Stimulated activated naive CD4-positive, alpha-beta T cell treated with Interleukin-2 at 50 U/mL for 16 hours (primary cell): ENCODE measurements at regions not wholly inside any gene's neighbourhood (a gene's known extent, or its start where the extent isn't known, plus 50 kb on each side); places are given as distances from the start of the nearest gene placed in this dataset.

ENCODE experiments used
- DNase-seq: peaks from one replicate; lab custom pipeline; 2025; lab: John Stamatoyannopoulos, UW

DNA sequence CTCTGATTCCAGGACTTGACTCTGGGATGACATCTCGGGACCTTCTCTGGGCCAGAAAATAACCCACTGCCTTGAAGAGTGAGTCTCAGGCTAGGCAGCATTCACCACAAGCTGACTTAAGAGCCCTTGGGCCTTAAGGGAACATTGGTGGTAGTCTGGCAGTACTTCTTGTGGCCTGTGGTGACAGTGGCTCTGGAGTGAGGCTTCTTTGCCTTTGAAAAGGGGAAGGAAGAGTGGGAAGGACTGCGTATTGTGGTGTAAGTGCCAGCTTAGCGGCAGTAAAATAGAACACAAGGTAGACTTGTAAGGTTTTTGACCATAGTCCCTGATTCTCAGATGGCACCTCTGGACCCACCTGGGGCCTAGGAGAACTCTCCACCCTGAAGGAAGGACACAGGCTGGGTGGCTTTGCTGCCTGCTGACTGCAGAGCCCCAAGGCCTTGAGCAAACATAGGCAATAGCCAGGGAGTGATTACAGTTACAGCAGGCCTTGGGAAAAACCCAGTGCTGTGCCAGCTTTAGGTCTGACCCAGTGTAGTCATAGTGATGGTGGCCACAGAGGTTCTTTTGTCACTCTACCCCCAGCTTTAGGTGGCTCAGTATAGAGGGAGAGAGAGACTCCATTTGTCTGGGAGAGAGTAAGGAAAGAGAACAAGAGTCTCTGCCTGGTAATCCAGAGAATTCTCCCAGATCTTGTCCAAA, 483.9 kb downstream of the SH2D4B start:
- no peak for DNase-seq

GRCh38 chr10:81026591-81026990, 488.9 kb downstream of the SH2D4B start:
- no peak for DNase-seq

GRCh38 chr10:81027223-81027622, 489.5 kb downstream of the SH2D4B start:
- DNase-seq: no peak

DNA sequence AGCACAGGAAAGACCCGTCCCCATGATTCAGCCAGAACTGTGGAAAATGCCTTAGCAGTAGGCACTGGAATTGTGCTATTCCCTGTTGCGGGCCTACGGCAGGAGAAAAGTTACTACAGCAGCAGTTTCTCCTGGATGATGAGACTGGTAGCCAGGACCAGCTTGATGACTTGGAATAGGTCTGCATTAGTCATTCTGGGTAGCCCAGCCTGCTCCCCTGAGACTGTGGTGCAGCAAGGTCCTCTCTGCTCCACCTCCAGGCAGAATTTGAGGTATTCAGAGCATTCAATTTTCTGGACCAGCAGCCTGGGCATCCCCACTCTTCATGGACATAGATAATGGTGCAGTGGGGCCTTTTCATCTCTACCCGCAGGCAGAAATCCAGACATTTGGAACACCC, 490.0 kb downstream of the SH2D4B start:
- DNase-seq: no peak

GRCh38 chr10:81031774-81032173, 494.1 kb downstream of the SH2D4B start:
- DNase-seq: no peak

DNA sequence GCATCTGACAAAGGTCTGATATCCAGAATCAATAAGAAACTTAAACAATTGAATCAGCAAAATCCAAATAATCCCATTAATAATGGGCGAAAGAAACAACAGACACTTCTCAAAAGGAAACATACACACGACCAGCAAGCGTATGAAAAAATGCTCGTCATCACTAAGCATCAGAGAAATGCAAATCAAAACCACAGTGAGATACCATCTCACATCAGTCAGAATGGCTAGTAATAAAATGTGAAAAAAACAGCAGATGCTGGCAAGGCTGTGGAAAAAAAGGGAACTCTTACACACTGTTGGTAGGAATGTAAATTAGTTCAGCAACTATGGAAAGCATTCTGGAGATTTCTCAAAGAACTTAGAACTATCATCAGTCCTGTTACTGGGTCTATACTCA, 496.7 kb downstream of the SH2D4B start:
- no peak for DNase-seq

- no peak for DNase-seq
These were observed 498.6 kb downstream of the SH2D4B start for GRCh38 chr10:81036257-81036656.

- DNase-seq: no peak
These were observed 502.3 kb downstream of the SH2D4B start for GRCh38 chr10:81040031-81040430.

GRCh38 chr10:81040940-81041339, 503.2 kb downstream of the SH2D4B start:
- DNase-seq: no peak

DNA sequence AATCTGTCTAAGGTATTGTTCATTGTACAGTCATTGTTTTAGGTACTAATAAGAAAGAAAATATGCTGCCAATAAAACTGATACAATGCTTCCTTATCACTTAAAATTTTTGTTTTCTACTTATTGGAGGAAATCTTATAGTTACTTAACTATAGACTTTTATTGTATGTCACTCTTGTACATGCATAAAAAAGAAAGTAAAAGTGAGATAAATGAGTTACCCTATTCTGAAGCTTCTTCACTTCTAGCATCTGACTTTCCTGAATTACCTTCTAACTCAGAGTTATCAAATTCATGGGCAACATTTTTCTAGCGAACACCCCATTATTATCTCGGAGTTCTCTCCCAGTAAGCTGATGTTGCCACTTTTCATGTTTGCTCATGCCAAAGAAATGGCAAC, 504.9 kb downstream of the SH2D4B start:
- no peak for DNase-seq

GRCh38 chr10:81065474-81065873, 527.8 kb downstream of the SH2D4B start:
- no peak for DNase-seq

- no peak for DNase-seq
These were observed 530.8 kb downstream of the SH2D4B start for GRCh38 chr10:81068460-81068859.

DNA sequence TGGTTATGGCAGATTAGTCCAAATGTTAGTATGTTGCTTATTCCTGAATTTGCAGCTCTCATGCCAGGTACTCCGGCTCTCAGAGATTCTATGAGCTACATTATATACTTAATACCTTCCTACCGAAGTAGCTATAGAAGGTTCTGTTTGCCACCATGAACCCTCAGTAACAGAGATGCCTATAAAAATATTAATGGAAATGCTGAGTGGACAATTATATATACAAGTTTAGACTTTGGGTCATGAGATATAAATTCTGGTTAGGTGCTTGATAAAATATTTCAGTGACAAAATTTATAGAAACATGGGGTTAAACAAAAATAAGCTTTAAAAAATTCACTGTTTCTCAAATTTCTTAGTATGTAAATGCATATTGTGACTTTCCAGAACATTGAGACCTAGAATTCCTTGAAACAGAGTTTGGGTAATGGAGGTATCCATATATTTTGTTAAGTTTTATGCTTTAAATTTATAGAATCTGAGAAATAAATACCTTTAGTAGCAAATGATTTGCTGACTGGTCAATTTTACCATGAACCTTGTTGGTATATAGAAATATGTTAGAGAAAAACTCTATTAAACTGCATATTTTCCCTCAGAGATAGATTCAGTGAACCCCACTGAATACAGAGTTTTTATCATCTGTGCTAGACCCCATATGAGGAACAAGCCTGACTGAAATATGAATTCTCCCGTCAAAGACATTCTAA, 533.5 kb downstream of the SH2D4B start:
- DNase-seq: no peak

- no peak for DNase-seq
These were observed 535.5 kb downstream of the SH2D4B start for GRCh38 chr10:81073155-81073554.

DNA sequence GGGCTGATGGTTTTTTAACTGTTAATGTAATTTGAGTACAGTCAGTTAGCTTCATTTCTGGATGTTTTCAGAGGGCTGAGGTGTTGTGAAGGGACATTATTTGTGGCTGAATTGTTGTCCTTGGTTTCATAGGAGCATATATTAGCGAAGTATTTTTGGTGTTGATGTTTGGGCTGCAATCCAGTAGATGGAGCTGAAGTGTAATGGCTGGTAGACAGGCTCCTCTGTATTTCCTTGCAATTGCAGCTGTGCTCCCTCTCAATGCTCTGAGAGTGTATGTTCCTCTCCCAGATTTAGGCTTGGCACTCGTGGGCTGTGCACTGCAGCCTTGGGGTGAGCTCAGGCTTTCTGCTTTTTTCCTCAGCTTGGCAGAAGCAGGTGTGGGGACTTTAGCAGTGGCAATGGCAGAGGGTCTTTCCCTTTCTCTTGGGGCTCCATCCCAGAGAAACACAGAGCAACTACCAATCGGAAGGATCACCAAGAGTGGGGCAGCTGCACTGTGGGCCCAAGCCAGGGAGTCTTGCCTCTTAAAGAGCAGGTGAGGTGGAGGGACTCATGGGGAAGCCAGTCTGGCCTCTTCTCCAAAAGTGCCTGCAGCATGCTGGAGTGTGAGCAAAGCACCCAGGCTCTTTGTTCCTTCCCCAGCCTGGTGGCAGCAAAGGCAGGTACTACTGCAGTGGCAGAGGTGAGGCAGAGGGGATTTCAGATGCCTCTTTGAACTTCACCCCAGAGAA, 544.4 kb downstream of the SH2D4B start:
- DNase-seq: no peak

DNA sequence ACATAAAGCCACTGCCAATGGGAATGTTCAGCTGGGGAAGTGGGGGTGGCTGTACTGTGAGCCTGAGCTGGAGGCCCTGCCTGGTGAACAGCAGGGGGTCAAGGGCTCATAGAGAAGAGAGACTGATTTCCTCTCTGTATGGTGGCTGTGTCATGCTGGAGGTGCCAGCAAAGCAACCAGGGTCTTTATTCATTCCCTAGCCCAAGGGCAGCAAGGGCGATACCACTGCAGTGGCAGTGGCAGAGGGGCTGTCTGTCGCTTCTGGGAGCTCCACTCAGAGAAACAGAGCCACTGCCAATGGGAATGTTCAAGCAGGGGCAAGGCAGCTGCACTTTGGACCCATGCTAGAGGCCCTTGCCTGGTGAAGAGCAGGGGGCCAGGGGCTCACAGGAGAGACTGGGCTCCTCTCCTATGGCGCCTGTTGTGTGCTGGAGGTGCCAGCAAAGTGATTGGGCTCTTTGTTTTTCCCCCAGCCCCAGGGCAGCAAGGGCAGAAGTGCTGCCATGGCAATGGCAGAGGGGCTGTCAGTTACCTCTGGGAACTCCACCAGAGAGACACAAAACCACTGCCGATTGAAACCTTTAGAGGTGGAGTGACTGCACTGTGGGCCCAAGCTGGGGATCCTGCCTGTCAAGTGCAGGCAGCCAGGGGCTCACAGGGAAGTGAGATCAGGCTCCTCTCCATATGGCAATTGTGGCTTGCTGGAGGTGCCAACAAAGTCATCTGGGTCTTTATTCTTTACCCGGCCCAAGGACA, 545.1 kb downstream of the SH2D4B start:
- no peak for DNase-seq

DNA sequence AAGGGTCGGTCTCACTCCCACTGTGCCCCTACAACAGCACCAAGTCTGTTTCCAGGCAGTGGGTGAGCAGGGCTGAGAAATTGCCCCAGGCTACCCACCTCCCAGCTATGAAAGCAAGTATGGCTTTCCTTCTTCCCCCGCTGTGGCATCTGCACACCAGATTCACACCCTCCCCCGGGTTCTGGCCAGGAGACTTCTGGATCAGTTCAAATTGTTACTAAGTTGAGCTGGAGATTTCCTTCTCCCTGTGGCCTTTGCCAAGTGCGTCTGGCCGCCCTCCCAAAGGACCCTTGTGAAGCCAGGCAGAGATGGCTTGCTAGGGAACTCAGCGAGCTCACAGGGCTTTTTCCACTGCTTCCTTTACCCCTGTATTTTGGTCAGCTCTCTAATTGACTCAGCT, 555.4 kb downstream of the SH2D4B start:
- no peak for DNase-seq

DNA sequence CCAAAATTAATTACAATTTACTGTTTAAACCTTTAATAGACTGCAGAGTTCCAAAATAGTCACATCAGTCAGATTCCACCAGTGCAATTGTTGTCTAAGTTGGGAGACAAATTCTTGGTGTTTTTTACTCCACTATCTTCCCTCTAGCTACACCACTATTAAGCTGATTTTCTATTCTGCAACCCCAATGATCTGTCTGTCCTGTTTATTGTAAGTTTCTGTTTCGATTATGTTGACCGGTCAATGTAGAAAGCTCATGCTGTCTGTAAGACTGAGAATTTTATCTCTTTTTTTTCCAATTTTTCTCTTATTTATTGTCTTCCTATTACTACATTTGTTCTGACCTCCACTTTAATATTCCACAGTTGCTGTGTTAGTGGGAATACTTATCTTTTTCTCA, 557.5 kb downstream of the SH2D4B start:
- DNase-seq: no peak

DNA sequence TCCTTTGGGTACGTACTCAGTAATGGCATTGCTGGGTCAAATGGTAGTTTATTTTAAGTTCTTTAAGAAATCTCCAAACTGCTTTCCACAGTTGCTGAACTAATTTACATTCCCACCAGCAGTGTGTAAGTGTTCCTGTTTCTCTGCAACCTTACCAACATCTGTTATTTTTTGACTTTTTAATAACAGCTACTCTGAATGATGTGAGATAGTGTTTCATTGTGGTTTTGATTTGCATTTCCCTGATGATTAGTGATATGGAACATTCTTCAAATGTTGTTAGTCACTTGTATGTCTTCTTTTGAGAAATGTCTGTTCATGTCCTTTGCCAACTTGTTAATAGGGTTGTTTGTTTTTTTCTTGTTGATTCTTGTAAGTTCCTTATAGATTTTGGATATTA, 558.9 kb downstream of the SH2D4B start:
- no peak for DNase-seq

- no peak for DNase-seq
These were observed 563.4 kb downstream of the SH2D4B start for GRCh38 chr10:81101062-81101461.

DNA sequence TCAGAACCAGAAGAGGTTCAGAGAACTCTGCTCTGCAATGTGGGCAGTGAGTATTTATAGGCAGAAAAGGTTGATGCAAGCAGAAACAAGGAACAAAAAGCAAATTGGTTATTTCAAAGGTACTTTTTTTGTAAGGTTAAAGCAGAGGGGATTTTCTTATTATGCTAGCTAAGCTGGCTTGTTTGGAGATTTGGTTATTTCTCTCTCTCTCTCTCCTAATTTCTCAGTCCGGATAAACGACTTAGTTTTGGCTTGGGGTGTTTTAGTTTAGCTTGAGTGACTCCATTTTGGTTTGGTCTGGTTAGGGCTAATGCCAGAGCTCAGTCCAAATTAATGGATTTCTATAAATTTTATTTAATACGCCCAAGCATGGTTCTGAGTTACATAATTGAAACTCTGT, 566.8 kb downstream of the SH2D4B start:
- no peak for DNase-seq

DNA sequence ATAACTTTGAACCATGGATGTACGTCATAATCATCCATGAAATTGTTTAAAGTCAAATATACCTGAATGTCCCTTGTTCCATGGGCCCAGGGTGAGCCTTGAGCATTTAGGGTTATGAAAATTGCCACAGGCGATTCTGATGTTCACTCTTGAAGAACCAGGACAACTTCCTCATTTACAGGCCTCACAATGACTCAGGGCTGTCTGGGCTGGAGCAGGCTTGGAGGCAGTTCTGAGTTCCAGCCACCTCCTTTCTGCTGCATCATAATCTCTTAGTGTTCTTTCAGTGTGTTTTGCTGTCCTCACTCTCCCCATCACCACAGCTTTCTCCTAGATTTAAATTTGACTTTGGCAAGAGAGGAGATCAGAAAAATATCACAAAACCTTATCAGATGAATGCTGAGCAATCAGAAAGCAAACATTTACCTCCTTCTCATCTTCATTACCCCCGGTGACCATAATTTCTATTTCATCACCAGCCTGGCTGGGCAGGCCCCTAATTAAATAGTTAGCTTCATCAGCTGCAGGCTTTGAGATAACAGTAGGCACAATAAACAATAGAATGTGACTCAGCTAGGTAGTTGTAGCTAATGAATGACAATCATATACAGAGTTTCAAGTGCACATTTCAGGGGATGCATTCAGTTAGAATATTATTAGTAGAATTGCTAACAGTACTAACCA, 571.0 kb downstream of the SH2D4B start:
- no peak for DNase-seq
